ENCODE measurements at regions not wholly inside any gene's neighbourhood (a gene's known extent, or its start where the extent isn't known, plus 50 kb on each side); places are given as distances from the start of the nearest gene placed in this dataset.

DNA sequence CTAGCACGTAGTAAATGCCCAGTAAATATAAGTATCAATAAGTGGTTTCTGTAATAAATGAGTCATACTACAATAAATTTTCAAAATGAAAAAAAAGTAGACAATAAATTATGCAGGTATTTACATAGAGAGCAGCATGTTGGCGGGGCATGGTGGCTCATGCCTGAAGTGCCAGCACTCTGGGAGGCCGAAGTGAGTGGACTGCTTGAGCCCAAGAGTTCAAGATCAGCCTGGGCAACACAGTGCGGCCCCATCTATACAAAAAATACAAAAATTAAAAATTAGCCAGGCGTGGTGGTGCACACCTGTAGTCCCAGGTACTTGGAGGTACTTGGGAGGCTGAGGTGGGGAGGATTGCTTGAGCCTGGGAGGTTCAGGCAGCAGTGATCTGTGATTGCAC is 509.3 kb upstream of the KLF6 start:
- TF ChIP-seq, protein P1, sequence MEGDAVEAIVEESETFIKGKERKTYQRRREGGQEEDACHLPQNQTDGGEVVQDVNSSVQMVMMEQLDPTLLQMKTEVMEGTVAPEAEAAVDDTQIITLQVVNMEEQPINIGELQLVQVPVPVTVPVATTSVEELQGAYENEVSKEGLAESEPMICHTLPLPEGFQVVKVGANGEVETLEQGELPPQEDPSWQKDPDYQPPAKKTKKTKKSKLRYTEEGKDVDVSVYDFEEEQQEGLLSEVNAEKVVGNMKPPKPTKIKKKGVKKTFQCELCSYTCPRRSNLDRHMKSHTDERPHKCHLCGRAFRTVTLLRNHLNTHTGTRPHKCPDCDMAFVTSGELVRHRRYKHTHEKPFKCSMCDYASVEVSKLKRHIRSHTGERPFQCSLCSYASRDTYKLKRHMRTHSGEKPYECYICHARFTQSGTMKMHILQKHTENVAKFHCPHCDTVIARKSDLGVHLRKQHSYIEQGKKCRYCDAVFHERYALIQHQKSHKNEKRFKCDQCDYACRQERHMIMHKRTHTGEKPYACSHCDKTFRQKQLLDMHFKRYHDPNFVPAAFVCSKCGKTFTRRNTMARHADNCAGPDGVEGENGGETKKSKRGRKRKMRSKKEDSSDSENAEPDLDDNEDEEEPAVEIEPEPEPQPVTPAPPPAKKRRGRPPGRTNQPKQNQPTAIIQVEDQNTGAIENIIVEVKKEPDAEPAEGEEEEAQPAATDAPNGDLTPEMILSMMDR (IDR thresholded peaks at IDR 0.05): no peak
- no peak for TF ChIP-seq EZH2 (IDR thresholded peaks at IDR 0.05; ENCODE audit: borderline replicate concordance, insufficient read depth, low read depth, low read length, poor library complexity, severe bottlenecking)

Data from B cell (primary cell).